ENCODE measurements at regions not wholly inside any gene's neighbourhood (a gene's known extent, or its start where the extent isn't known, plus 50 kb on each side); places are given as distances from the start of the nearest gene placed in this dataset.

- TF ChIP-seq, protein P1, sequence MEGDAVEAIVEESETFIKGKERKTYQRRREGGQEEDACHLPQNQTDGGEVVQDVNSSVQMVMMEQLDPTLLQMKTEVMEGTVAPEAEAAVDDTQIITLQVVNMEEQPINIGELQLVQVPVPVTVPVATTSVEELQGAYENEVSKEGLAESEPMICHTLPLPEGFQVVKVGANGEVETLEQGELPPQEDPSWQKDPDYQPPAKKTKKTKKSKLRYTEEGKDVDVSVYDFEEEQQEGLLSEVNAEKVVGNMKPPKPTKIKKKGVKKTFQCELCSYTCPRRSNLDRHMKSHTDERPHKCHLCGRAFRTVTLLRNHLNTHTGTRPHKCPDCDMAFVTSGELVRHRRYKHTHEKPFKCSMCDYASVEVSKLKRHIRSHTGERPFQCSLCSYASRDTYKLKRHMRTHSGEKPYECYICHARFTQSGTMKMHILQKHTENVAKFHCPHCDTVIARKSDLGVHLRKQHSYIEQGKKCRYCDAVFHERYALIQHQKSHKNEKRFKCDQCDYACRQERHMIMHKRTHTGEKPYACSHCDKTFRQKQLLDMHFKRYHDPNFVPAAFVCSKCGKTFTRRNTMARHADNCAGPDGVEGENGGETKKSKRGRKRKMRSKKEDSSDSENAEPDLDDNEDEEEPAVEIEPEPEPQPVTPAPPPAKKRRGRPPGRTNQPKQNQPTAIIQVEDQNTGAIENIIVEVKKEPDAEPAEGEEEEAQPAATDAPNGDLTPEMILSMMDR (IDR thresholded peaks at IDR 0.05; ENCODE audit: low read depth, low read length, missing input control), result no peak
- no peak for TF ChIP-seq GABPA (IDR thresholded peaks at IDR 0.05 in 1 of 2, conservative IDR thresholded peaks at IDR 0.05 in 1 of 2)
- no peak for TF ChIP-seq EGR1 (IDR thresholded peaks at IDR 0.05; ENCODE audit: low read depth in 2 of 2)
Observed at GRCh38 chr18:61706276-61706915, 186.4 kb downstream of the RNF152 start.

Measured in liver (tissue), 3 donors.